ENCODE measurements at regions not wholly inside any gene's neighbourhood (a gene's known extent, or its start where the extent isn't known, plus 50 kb on each side); places are given as distances from the start of the nearest gene placed in this dataset.
"Not testable (repeated sequence)": the region's sequence is repeated elsewhere in the genome, so short reads cannot be mapped to it uniquely, and the experiment has no call there.

DNA sequence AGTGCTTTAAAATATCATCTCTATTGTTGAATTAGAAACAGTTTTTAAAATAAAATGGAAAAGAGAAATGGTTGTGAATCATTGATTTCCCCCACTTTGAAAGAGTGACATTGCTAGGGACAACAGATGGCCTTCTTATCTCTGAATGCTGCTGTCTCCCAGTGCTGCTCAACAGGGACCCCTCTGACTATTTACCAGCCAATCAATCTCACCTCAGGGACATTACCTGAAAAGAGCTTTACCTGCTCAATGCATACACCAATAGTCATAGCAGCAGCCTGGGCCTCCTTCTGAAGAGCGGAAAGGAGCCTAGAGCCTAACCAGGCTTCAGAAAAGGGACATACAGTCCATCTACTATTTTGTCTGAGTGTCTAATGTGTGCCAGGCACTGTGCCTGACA lies 162.8 kb downstream of the CGGBP1 start:
- no peak for DNase-seq (ENCODE audit: low read depth in 2 of 2)

DNA sequence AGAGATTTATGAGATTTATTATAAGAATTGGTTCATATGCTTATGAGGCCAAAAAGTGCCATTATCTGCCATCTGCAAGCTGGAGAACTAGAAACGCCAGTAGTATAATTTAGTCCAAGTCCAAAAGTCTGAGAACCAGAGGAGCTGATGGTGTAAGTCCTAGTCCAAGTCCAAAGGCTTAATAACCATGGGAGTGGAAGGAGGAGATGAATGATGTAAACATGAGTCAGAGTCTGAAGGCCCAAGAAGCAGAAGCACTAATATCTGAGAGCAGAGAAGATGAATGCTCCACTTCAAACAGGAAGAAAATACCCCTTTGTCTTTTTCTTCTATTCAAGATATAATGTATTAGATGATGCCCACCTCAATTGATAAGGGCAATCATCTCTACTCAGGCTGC lies 185.7 kb downstream of the CGGBP1 start:
- no peak for DNase-seq (ENCODE audit: low read depth in 2 of 2)

DNA sequence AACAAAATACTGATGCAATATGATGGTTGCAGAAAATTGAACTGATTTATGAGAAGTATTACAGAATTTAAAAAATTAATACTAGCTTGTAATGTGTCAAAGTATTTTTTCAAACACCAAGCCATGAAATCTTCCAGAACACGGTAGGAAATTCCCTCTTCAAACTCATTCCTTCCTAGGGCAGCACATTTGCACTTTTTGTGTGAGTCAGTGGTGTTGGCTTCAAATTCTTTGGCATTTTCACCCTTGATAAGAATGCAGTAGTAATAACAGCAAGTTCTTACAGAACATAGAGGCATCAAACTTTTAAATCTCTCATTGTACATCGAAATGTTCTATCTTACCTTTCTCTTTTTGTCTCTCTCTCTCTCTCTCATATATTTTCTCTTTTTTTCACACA lies 191.8 kb downstream of the CGGBP1 start:
- DNase-seq (ENCODE audit: low read depth in 2 of 2), result no peak

DNA sequence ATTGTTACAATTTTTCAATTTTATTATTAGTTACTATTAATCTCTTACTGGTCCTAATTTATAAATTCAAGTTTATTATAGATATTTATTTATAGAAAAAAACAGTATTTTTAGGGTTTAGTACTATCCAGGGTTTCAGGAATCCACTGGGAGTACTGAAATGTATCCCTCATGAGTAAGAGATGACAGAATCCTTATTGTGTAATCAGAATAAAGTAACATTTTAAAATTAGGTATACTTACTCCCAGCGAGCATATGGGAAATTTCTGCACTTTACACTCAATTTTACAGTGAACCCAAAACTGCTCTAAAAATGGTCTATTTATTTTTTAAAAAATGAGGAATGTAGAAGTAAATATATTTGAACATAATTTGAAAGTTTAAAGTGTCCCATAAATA lies 202.7 kb downstream of the CGGBP1 start:
- DNase-seq (ENCODE audit: low read depth in 2 of 2), result no peak

DNA sequence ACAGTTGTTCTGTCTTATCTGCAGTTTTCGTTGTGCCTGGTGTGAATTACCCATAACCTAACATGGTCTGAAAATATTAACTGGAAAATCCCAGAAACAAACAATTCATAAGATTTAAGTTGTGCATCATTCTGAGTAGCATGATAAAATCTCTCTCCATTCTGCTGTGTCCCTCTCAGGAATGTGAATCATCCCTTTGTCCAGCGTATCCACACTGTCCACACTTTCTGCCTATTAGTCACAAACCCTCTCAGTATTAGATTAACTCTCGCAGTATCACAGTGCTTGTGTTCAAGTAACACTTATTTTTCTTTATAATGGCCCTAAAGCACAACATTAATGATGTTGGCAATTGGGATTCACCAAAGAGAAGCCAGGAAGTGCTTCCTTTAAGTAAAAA lies 203.2 kb downstream of the CGGBP1 start:
- no peak for DNase-seq (ENCODE audit: low read depth in 2 of 2)

DNA sequence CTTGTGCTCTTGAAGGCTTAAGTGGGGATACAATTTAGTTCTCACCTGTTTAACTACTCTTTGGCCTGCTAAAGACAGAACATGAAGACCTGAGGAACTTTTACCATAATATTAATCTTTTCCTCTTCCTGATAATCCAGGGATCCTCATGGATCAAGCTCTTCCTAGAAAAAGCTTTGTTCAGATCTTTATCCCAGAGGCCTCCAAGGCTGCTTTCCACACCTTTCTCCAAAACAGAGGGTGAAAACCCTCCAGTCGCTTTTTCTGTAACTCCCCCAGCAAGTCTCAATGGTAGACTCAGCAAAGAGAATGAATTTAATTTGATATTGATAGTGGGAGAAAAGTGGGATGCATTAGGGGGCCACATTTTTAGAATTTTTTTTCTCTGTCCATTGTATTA lies 203.6 kb downstream of the CGGBP1 start:
- DNase-seq (ENCODE audit: low read depth in 2 of 2), result no peak

DNA sequence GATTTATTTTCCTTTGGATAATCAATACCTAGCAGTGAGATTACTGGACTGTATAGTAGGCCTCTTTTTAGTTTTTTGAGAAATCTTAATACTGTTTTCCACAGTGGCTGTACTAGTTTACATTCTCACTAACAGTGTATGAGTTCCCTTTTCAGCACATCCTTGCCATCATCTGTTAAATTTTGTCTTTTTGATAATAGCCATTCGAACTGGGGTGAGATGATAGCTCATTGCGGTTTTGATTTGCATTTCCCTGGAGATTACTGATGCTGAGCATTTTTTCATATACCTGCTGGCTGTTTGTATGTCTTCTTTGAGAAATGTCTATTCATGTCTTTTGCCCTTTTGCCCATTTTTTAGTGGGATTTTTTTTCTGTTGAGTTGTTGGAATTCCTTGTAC lies 210.8 kb downstream of the CGGBP1 start:
- DNase-seq (ENCODE audit: low read depth in 2 of 2), result no peak

DNA sequence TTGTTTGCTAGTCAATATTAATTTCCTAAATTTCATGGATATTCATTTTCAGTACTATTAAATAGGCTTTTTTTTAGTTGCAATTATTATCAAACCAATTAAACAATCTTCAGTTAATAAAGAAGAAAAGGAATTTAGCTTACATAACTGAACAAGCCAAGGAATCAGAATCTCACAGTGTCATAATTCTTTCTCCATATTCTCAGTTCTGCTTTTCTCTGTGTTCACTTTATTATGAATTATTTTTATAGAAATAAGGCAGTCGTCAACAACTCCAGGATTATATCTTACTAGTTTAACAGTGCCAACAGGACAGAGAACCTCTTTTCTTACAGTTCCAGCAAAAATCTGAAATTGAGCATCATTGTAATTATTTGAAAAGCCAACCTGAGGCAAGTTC lies 221.7 kb downstream of the CGGBP1 start:
- no peak for DNase-seq (ENCODE audit: low read depth in 2 of 2)

DNA sequence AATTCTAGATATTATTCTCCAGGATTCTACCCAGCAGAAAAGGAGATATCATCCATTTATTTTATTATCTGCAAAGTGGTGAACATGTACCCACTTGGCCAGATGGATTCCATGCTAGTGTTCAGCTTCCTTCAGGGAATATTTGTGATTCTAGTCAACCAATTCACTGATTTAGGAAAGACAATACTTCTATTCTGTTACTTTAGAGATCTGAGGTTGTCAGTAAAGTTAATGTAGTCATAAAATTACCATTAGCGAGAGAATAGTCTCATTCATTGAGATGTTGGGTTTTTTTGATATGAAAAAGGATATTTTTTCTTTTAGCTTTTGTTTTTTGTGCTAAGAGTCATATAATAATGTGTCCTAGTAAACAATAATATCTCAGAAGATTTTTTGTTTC lies 222.8 kb downstream of the CGGBP1 start:
- no peak for DNase-seq (ENCODE audit: low read depth in 2 of 2)

DNA sequence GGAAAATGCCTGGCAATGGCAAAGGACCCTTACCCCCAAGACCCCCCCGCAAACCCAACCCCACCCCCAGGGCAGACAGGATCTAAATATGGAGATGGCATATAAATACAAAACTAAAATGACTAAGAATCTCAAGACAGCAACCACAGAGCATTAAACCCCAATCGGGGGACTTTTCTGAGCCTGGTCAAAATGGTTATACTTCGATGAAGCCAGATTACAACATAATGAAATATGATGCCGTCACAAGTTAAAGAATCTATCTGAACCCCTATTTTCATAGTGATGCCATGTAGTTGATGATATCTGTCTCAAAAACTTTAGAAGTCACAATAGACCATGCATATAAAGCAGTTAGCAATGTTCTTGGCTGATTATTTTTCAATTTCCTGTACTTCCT lies 223.6 kb downstream of the CGGBP1 start:
- DNase-seq (ENCODE audit: low read depth in 2 of 2), result no peak

DNA sequence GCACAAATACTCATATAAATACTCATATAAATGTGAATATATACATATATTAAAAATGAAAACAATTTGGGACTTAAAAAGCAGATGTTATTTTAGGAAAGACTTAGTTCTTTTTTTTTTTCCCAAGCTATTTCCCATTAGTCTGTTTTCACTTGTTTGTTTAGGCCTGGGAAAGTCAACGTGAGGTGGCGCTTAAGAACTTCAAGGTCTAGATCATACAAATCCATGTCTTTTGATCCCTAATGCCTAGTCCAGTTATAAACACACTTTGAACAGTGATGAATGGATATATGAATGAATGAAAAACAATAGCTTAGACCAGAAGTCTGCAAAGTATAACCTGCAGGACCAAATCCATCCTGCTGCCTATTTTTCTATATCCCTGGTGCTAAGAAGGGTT lies 224.5 kb downstream of the CGGBP1 start:
- DNase-seq (ENCODE audit: low read depth in 2 of 2), result no peak

DNA sequence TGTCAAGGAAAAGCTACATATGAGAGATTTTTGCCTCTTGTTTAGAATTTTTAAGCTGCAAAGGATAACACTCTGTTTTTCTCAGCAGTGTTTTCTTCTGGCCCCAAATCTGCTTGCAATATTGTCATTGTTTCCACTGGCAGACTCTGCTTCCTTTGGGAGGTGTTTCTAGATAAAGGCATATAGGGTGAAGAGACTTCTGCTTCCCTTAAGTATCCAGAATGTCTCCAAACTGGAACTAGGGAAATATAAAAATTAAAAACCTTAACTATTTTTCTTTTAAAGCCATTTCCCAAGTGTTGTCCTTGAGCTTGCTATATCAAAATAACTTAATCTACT lies 225.8 kb downstream of the CGGBP1 start:
- DNase-seq (ENCODE audit: low read depth in 2 of 2), result no peak

DNA sequence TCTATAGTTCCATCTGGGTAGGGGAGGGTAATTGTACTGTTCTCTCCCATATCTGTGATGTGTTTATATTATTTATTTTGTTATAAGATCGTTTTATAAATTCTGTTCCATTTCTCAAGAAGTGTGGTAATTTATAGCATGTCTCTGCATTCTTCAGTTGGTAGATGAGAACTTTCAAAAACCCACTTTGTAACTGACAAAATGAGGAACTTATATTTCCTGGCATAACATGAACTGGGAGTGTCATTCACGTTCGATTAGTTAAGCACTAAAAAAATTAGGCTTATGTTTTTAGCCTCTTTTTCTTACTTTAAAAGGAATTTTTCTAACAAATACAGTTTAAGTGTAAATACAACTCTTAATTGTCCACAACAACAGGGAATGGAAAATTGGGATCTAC lies 230.8 kb downstream of the CGGBP1 start:
- DNase-seq (ENCODE audit: low read depth in 2 of 2), result no peak

DNA sequence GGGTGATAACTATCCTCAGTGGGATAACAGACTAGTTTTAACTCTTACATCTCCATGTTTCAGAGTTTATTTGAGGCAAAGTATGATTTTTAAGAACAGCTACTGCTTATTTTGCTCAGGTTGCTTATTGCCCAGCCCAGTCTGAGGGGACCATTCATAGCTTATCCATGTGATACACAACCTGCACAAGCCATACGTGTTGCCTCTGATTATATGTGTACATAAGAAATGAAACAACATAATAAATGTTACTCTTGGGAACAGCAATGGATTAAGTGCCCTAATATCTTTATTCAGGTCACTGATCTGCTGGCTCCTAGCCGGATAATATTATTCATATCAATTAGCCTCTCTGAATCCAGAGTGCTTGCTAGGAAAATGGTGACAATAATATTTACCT lies 236.2 kb downstream of the CGGBP1 start:
- DNase-seq (ENCODE audit: low read depth in 2 of 2), result no peak

DNA sequence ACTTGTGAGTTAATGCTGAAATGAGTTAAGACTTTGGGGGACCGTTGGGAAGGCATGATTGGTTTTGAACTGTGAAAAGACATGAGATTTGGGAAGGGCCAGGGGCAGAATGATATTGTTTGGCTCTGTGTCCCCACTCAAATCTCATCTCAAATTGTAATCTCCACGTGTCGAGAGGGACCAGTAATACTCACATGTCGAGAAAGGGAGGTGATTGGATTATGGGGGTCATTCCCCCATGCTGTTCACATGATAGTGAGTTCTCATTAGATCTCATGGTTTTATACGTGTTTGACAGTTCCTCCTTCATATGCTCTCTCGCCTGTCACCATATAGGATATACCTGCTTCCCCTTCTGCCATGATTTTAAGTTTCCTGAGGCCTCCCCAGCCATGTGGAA lies 245.3 kb downstream of the CGGBP1 start:
- not testable (repeated sequence) for DNase-seq (ENCODE audit: low read depth in 2 of 2)

DNA sequence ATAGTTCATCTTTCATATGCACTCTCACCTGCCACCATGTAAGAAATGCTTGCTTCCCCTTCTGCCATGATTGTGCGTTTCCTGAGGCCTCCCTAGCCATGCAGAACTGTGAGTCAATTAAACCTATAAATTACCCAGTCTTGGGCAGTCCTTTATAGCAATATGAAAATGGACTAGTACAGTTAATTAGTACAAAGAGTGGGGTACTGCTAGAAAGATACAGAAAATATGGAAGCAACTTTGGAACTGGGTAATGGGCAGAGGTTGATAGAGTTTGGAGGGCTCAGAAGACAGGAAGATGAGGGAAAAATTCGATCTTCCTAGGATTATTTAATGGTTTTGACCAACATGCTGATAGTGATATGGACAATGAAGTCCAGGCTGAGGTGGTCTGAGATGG lies 246.9 kb downstream of the CGGBP1 start:
- DNase-seq (ENCODE audit: low read depth in 2 of 2), result no peak

DNA sequence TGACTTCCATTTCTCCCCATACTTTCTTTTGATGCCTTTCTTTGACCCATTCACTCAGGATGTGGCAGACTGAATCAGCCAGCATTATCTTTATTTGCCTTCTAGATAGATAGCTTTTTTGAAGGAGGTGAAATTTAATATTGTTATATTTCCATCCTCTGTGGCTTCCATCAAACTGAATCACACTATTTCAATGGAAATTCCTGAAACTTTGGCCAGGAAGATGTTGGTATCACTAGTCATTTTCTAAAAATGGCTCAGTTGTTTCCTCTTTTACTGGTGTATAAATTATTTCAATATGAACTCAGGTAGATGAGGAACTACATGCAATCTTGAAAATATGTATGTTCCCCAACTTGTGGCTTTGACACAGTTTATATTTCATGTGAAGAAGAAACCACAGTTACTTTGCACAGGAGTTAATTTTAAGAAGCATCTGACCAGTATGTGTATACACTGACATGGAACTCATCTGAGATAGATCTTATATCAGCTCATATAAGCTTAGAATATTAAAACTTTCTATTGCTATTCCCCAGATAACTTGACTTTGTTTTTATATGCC lies 248.3 kb downstream of the CGGBP1 start:
- no peak for DNase-seq (ENCODE audit: low read depth in 2 of 2)

DNA sequence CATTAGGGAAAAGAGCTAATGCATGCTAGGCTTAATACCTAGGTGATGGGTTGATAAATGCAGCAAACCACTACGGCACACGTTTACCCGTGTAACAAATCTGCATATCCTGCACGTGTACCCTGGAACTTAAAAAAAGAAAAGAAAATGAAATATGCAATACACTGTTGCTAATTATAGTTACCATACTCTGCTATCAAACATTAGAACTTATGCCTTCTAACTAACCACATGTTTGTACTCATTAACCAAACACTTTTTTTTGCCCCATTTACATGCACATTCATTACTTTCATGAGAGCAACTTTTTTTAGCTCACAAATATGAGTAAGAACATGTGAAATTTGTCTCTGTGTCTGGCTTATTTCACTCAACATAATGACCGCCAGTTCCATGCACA lies 253.1 kb downstream of the CGGBP1 start:
- DNase-seq (ENCODE audit: low read depth in 2 of 2), result no peak

DNA sequence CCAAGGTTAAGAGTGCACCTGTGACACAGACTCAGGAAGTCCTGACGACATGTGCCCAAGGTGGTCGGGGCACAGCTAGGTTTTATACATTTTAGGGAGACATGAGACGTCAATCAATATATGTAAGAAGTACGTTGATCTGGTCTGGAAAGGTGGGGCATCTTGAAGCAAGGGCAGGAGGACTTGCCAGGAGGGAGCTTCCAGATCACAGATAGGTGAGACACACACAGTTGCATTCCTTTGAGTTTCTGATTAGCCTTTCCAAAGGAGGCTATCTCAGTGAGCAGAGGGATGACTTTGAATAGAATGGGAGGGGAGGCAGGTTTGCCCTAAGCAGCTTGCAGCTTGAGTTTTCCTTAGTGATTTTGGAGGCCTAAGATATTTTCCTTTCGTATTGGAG lies 257.4 kb downstream of the CGGBP1 start:
- DNase-seq (ENCODE audit: low read depth in 2 of 2), result no peak

DNA sequence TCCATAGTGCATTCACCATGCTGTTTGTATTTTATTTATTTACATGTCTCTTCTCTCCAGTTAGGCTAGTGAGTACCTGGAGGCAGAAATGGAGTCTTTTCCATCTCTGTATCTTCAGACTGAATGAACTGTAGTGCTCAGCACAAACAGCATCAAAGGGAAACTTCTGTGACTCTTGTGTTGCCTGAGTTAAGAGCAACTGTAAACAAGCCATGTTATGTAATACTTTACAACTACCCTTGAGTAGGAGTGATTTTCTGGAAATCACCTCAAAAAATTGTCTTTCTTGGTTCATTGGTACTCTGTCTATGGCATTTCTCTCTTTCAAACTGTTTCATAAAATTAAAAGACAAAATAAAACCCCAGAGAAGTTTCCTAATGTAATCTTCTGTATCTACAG lies 258.3 kb downstream of the CGGBP1 start:
- DNase-seq (ENCODE audit: low read depth in 2 of 2), result no peak

DNA sequence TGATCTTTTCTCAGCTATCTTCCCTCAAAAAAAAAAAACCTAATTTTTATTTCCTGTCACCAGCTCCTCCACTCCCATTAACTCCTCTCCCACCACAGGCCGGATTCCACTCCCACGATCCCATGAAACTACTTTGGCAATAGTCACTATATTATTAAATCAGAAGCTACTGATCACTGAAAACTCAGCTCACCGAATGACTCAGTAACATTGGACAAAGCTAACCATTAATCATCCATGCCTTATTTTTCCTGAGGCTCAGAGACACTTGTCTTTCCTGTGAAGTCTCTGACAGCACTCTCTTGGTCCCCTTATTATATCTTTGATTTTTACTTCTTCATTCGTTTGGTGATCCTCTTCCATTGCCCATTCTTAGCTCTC lies 260.2 kb downstream of the CGGBP1 start:
- no peak for DNase-seq (ENCODE audit: low read depth in 2 of 2)

DNA sequence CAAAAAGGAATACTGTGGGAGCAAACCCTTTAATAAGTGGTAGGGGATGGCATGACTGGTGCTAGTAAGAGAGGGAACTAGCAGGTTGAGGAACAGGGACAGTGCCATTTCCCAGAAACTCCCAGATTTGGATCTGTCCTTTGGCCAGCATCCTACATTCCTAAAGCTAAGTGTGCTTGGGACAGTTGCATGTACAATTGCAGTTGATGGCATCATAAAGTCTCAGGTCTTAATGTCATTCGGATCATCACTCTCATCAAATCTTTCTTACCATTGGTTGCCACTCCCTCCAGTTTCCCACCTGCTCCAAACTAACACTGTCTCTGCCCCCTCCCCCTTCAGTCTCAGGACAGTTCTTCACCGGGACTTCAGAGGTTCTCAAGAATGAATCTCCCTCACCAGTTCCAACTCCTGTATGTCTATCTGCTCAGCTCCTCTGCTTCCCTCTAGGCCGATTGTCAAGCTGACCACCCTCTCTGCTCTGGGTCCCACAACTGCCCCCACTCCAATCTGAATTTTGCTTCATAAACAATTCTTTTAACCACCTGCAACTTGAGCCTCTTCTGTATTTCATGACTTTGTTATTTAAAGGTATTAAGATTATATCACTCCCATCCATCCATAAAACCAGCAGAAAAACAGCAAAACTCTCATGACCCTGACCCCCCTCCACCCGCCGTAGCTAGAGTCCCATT lies 260.8 kb downstream of the CGGBP1 start:
- no peak for DNase-seq (ENCODE audit: low read depth in 2 of 2)

DNA sequence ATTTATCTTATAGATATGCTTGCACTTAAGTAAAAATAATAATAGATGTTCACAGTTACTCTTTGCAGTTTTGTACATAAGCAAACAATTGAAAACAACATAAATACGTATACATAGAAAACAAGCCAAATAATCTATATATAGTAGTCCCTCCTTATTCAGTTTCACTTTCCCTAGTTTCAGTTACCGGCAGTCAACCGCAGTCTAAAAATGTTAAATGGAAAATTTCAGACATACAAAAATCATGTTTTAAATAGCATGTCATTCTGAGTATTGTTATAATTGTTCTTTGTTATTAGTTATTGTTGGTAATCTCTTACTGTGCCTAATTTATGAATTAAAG lies 262.0 kb downstream of the CGGBP1 start:
- DNase-seq (ENCODE audit: low read depth in 2 of 2), result no peak

DNA sequence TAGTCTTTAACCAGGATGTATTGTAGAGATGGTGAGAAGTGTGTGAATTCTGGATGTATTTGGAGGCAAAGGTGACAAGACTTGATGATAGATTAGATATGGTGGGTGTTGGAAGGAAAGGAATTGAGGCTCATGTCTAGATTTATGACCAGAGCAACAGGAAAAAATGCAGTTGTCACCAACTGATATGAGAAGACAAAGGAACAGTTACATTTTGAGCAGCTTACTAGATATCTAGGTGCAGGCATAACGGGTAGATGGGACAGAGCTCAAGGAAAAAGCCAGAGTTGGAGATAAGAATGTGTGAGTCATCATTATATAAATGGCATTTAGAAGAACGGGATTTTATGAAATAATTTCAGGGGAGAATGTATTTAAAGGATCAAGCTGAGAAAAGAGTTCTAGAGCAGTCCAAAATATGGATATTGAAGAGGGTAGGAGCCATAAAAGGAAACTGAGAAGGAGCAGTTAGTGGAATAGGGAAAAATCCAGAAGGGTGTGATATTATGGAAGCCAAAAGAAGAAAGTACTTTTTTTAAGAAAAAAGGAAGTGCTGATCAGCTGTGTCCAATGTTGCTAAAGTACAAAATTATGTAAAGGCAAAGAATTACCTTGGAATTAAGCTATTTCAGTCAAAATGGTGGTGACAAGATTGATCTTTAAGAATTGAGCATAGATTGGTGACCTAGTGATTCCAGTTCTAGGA lies 262.5 kb downstream of the CGGBP1 start:
- no peak for DNase-seq (ENCODE audit: low read depth in 2 of 2)

Data from stimulated activated CD8-positive, alpha-beta memory T cell treated with anti-CD3 and anti-CD28 coated beads, Interleukin-7, amount 100 ng/mL, for 4 hours (primary cell).